Loucy (cell line): ENCODE measurements at regions not wholly inside any gene's neighbourhood (a gene's known extent, or its start where the extent isn't known, plus 50 kb on each side); places are given as distances from the start of the nearest gene placed in this dataset.
"Not testable (repeated sequence)": the region's sequence is repeated elsewhere in the genome, so short reads cannot be mapped to it uniquely, and the experiment has no call there.

Experiments
- H2AFZ ChIP-seq: fragments of 200-600 bp; sonication (generic); 2 replicates; pipeline ENCODE4 v1.6.0; 2016; ENCODE audit warnings: antibody characterized with exemption, mild to moderate bottlenecking, low read length, moderate library complexity
- H3F3A ChIP-seq: fragments of 200-600 bp; 2 replicates; pipeline ENCODE4 v1.6.0; 2016; ENCODE audit warnings: antibody characterized with exemption, low read depth, mild to moderate bottlenecking
- H3K27me3 ChIP-seq: fragments of 200-600 bp; sonication (generic); 2 replicates; pipeline ENCODE4 v1.6.1; 2014; ENCODE audit warnings: low read length, mild to moderate bottlenecking; ENCODE audit not compliant: insufficient read depth, poor library complexity, severe bottlenecking
- H3K36me3 ChIP-seq: fragments of 200-600 bp; sonication (generic); 2 replicates; pipeline ENCODE4 v1.6.1; 2016; ENCODE audit warnings: low read length; ENCODE audit not compliant: insufficient read depth
- H3K4me1 ChIP-seq: fragments of 200-600 bp; sonication (generic); 2 replicates; pipeline ENCODE4 v1.5.1; 2014; ENCODE audit warnings: low read length, mild to moderate bottlenecking; ENCODE audit not compliant: insufficient read depth, poor library complexity, severe bottlenecking
- H3K4me2 ChIP-seq: fragments of 200-600 bp; sonication (generic); 2 replicates; pipeline ENCODE4 v1.6.0; 2014; ENCODE audit warnings: antibody characterized with exemption, low read length, low read depth, mild to moderate bottlenecking; ENCODE audit not compliant: poor library complexity, severe bottlenecking
- H3K4me3 ChIP-seq: fragments of 200-600 bp; sonication (generic); 2 replicates; pipeline ENCODE4 v1.5.1; 2014; ENCODE audit warnings: low read length, mild to moderate bottlenecking, mixed read lengths; ENCODE audit not compliant: poor library complexity, severe bottlenecking
- H3K79me2 ChIP-seq: fragments of 200-600 bp; sonication (generic); 2 replicates; pipeline ENCODE4 v1.6.1; 2014; ENCODE audit warnings: low read length; ENCODE audit not compliant: insufficient read depth
- H3K9ac ChIP-seq: fragments of 200-600 bp; sonication (generic); 2 replicates; pipeline ENCODE4 v1.6.0; 2014; ENCODE audit warnings: mild to moderate bottlenecking, low read depth, low read length, moderate library complexity; ENCODE audit not compliant: poor library complexity, severe bottlenecking
- H3K9me2 ChIP-seq: fragments of 200-600 bp; sonication (generic); replicated peaks from 2 replicates; pipeline ENCODE4 v1.6.1; 2016; ENCODE audit warnings: low read depth, low read length, mixed read lengths
- H3K9me3 ChIP-seq: fragments of 200-600 bp; sonication (generic); 2 replicates; pipeline ENCODE4 v1.6.1; 2014; ENCODE audit warnings: mild to moderate bottlenecking, antibody characterized with exemption, low read length, low read depth; ENCODE audit not compliant: insufficient read depth
- H4K20me1 ChIP-seq: fragments of 200-600 bp; sonication (generic); 2 replicates; pipeline ENCODE4 v1.6.0; 2014; ENCODE audit warnings: antibody characterized with exemption, low read length, mild to moderate bottlenecking; ENCODE audit not compliant: insufficient read depth, poor library complexity, severe bottlenecking
- EZH2phosphoT487 ChIP-seq: fragments of 200-600 bp; IDR thresholded peaks from 2 replicates; pipeline ENCODE4 v1.6.1; 2018; ENCODE audit warnings: antibody characterized with exemption, mild to moderate bottlenecking, moderate library complexity, borderline replicate concordance
- TF ChIP-seq, protein P1 (sequence below): fragments of 200-600 bp; sonication (generic); conservative IDR thresholded peaks from 2 replicates; pipeline ENCODE4 v1.5.1; 2014; ENCODE audit warnings: mild to moderate bottlenecking, antibody characterized with exemption, low read length

DNA sequence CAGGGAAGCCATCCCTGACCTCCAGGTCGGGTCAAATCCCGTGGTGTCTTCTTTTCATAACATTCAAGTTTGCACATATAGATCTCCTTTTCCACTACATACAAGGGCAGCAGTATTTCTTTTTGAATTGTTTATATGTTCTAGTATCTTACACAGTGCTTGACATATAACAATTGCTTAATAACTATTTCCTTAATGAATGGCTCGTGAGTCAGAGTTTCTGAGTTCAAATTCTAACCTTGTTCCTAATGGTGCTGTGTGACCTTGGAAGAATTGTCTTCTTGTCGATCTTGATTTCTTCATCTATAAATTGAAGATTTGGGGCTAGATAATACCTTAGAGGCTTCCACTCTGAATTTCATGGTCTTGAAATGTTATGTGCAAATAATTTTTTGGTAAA, 57.2 kb upstream of the PELI2 start:
- no peaks in the 10 kb centered on the region for H3K9me3 ChIP-seq
- H3K79me2 ChIP-seq, result no peaks in the 10 kb centered on the region
- no peak overlapping the region for H3K4me2 ChIP-seq
- H3K9ac ChIP-seq, result no peak overlapping the region
- TF ChIP-seq, protein P1, sequence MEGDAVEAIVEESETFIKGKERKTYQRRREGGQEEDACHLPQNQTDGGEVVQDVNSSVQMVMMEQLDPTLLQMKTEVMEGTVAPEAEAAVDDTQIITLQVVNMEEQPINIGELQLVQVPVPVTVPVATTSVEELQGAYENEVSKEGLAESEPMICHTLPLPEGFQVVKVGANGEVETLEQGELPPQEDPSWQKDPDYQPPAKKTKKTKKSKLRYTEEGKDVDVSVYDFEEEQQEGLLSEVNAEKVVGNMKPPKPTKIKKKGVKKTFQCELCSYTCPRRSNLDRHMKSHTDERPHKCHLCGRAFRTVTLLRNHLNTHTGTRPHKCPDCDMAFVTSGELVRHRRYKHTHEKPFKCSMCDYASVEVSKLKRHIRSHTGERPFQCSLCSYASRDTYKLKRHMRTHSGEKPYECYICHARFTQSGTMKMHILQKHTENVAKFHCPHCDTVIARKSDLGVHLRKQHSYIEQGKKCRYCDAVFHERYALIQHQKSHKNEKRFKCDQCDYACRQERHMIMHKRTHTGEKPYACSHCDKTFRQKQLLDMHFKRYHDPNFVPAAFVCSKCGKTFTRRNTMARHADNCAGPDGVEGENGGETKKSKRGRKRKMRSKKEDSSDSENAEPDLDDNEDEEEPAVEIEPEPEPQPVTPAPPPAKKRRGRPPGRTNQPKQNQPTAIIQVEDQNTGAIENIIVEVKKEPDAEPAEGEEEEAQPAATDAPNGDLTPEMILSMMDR, result no peak
- no peak for TF ChIP-seq EZH2phosphoT487
- H4K20me1 ChIP-seq, result no peaks in the 10 kb centered on the region
- H3K36me3 ChIP-seq, result no peaks in the 10 kb centered on the region
- H3K4me1 ChIP-seq, result no peaks in the 10 kb centered on the region
- no peaks in the 10 kb centered on the region for H3K9me2 ChIP-seq
- no peaks in the 10 kb centered on the region for H3K27me3 ChIP-seq
- H3F3A ChIP-seq, result no peaks in the 10 kb centered on the region
- no peak overlapping the region for H3K4me3 ChIP-seq
- H2AFZ ChIP-seq, result no peak overlapping the region

DNA sequence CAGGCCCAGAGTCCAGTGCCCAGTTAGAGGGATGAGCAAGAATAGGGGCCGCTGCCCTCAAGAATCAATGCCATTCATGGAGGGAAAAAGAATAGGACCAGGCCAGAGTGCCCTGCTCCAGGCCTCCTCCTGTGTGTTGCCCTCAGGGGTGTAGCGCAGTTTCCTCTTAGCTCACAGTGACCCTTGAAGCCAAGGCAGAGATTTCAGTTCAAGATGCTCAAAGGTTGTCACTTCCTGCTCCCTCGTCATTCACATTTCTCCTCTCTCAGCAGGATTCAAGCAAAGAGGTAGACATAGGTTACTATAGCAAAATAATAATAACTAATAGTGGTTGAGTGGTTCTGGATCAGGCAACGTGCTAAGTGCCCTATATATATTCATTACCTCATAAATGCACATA, 55.1 kb upstream of the PELI2 start:
- no peak overlapping the region for H3K4me3 ChIP-seq
- no peak overlapping the region for H3K9ac ChIP-seq
- H2AFZ ChIP-seq, result no peak overlapping the region
- no peaks in the 10 kb centered on the region for H3K9me3 ChIP-seq
- no peaks in the 10 kb centered on the region for H3K9me2 ChIP-seq
- no peak overlapping the region for H3K4me2 ChIP-seq
- no peak for TF ChIP-seq EZH2phosphoT487
- TF ChIP-seq, protein P1, result no peak
- no peaks in the 10 kb centered on the region for H3K36me3 ChIP-seq
- H3K4me1 ChIP-seq, result no peaks in the 10 kb centered on the region
- no peaks in the 10 kb centered on the region for H3K79me2 ChIP-seq
- H3K27me3 ChIP-seq, result no peaks in the 10 kb centered on the region
- H4K20me1 ChIP-seq, result no peaks in the 10 kb centered on the region
- no peaks in the 10 kb centered on the region for H3F3A ChIP-seq

DNA sequence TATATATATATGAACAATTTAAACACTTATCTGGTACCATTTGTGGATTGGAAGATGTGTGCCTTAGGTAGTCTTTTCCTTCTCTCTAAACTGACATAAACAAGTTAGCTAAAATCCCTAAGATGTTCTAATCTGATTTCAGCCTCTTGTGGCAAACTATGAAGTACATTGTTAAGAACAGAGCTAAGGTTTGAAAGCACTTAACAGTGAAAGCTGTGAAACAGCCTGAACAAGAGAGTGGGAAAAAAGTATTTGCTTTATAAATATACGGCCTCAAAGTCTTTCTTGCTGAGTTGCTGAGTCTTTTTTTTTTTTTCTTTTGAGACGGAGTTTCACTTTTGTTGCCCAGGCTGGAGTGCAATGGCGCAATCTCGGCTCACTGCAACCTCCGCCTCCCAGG, 53.7 kb upstream of the PELI2 start:
- no peaks in the 10 kb centered on the region for H4K20me1 ChIP-seq
- no peak overlapping the region for H3K9ac ChIP-seq
- H3K79me2 ChIP-seq, result no peaks in the 10 kb centered on the region
- no peaks in the 10 kb centered on the region for H3F3A ChIP-seq
- H3K4me1 ChIP-seq, result no peaks in the 10 kb centered on the region
- no peak overlapping the region for H3K4me3 ChIP-seq
- H3K36me3 ChIP-seq, result no peaks in the 10 kb centered on the region
- H3K4me2 ChIP-seq, result no peak overlapping the region
- no peaks in the 10 kb centered on the region for H3K27me3 ChIP-seq
- no peak for TF ChIP-seq EZH2phosphoT487
- no peaks in the 10 kb centered on the region for H3K9me3 ChIP-seq
- no peak overlapping the region for H2AFZ ChIP-seq
- H3K9me2 ChIP-seq, result no peaks in the 10 kb centered on the region

DNA sequence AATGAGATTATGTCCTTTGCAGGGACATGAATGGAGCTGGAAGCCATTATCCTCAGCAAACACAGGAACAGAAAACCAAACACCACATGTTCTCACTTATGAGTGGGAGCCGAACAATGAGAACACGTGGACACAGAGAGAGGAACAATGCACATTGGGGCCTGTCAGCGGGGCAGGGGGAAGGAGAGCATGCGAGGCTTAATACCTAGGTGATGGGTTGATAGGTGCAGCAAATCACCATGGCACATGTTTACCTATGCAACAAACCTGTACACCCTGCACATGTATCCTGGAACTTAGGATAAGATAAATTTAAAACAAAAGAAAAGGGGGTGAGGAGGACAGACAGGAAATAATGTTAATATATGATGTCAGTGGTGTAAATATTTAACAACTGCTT, 53.0 kb upstream of the PELI2 start:
- H3K36me3 ChIP-seq, H3F3A ChIP-seq, H3K9me3 ChIP-seq, H3K9me2 ChIP-seq, H3K4me3 ChIP-seq, H3K4me2 ChIP-seq, H3K4me1 ChIP-seq, H3K9ac ChIP-seq, H4K20me1 ChIP-seq, H2AFZ ChIP-seq, H3K79me2 ChIP-seq, H3K27me3 ChIP-seq: not testable (repeated sequence)
